ENCODE measurements at regions not wholly inside any gene's neighbourhood (a gene's known extent, or its start where the extent isn't known, plus 50 kb on each side); places are given as distances from the start of the nearest gene placed in this dataset.
"Not testable (repeated sequence)": the region's sequence is repeated elsewhere in the genome, so short reads cannot be mapped to it uniquely, and the experiment has no call there.

DNA sequence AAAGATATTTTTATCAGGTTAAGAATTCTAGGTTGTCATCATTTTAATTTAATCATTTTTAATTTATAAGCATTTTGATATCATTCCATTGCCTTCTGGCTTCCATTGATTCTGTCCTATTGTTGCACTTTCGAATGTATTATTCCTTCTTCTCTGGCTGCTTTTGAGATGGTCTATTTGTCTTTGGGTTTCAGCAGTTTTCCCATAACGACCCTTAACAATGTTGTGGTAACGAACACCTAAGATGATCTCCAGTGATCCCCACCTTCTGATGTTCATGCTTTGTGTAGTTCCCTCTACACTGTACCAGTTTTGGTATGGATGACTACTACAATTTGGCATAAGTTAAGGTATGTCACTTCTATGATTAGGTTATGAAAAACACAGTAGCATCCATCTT is 59.9 kb downstream of the MINAR1 start:
- DNase-seq: no peak

GRCh38 chr15:79494384-79494909 is 62.3 kb downstream of the MINAR1 start:
- DNase-seq: no peak

- DNase-seq: no peak
These were observed 63.0 kb downstream of the MINAR1 start for GRCh38 chr15:79494963-79495755.

DNA sequence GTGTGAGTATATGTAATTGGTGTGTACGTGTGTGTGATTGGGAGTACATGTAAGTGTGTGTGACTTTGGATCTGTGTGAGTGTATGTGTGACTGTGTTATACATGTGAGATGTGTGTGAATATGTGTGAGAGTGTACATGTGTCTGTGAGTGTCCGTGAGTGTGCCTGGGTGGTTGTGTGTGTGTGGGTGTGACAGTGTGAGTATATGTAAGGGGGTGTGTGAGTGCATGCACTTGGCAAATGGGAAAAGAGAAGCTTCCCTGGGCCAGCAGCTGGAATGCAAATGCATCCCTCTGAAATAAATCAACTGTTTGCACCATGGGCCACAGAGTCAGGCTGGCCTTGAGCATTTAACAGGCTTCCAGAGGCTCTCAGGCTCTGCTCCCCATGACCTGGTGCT is 63.6 kb downstream of the MINAR1 start:
- DNase-seq: no peak

GRCh38 chr15:79496838-79497237 is 64.7 kb downstream of the MINAR1 start:
- no peak for DNase-seq

GRCh38 chr15:79501086-79501485 is 69.0 kb downstream of the MINAR1 start:
- no peak for DNase-seq

GRCh38 chr15:79505956-79506355 is 73.8 kb downstream of the MINAR1 start:
- DNase-seq: no peak

GRCh38 chr15:79512844-79513243 is 80.7 kb downstream of the MINAR1 start:
- DNase-seq: not testable (repeated sequence)

DNA sequence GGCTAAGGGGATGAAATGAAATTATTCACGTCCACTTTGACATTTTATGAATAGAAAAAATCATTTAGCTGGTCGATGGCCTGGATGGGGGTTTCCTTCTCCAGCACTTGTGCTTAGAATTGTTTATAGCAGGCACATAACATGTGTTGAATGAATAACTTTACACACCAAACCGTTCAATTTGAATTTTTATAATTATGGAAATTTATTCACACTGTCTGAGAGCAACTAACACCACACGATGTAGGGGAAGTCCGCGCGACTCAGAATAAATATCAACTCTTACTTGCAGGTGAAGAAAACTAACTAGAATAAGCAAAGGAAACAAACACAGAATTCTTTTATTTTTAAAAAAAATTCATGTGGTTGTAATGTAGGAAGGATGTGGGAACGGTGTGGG is 81.3 kb downstream of the MINAR1 start:
- no peak for DNase-seq

GRCh38 chr15:79513940-79514339 is 81.8 kb downstream of the MINAR1 start:
- DNase-seq: no peak

DNA sequence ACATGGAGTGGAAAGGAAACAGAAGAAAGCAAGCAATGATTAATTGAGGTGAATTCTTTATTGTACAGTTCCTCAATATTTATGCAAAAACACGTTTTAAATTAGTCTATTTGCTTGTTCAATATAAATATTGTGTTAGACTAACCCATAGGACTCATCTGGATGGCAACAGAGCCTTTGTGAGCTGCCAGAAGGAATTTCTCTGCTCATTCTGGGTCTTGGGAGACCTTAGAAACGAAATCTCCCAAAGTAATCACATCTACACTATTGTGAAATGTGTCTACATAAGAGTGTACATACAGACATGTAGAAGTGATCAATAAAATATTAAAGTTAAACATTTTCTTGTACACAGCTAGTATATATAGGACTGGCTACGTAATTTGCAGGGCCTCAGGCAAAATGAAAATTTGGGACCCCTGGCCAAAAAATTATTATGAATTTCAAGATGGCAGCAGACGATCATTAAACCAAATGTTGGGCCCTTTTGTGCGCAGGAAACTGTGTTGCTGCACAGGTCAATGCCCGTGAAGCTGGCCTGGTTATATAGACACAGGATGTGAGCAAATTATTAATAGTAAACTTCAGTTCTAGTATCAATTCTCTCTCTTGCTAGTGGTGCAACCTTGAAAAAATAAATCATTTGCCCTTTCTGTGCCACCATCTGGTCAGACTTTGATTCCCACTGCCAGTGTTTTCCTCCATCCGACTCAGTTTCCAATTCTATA is 83.3 kb downstream of the MINAR1 start:
- no peak for DNase-seq

DNA sequence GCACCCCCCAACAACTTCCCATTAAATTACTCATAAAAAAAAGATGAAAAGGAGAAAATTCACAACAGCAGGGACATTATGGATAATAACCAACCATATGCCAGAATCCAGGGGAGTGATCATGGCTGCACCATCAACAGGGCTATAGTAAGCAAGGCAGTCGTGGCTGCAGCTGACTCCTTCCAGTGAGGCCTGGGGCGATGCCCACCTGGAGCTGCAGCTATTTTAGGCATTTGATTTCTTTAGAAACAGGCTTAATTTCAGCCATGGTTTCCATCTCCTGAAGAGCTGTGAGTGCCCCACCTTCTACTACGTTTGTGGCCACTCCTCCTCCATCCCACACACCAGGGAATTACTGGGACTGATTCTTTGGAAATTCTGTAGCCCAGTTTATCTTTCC is 84.0 kb downstream of the MINAR1 start:
- DNase-seq: no peak

- no peak for DNase-seq
These were observed 84.5 kb downstream of the MINAR1 start for GRCh38 chr15:79516646-79517045.

DNA sequence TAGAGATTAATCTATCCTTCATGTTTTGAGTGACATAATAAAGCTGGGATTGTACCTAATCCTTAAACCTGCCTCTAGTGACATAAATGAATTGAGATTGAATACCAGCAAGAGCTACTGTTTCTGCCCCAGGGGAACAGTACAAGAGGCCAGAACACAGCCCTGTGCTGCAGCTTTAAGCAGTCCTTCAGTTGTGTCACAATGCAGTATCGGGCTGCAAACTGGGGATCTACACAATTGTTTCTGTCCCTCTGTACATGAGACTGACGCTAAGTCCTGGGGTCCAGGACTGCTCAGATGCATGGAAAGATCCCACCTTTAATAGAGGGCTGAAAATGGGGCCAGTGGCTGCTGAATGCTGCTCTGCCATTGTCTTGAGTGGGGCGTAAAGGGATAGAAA is 87.5 kb downstream of the MINAR1 start:
- no peak for DNase-seq

DNA sequence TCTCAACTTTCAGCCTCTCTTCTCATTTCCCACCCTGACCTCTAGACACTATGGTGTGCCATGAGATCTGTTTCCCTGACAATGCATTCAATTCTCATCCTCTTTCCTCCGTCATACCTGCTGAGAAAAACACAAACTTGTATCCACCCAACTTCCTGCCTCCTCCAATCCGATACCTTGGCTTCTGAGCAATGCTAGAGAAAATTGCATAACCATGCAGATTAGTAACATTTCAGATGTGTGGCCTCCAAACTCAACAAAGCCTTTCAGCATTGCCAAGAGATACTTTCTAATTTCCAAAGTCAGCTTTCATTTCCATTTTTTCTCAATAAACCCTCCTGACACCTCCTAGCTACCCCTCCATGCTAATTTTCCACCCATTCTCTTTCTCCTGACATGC is 88.5 kb downstream of the MINAR1 start:
- DNase-seq: no peak

- no peak for DNase-seq
These were observed 90.5 kb downstream of the MINAR1 start for GRCh38 chr15:79522656-79523055.

DNA sequence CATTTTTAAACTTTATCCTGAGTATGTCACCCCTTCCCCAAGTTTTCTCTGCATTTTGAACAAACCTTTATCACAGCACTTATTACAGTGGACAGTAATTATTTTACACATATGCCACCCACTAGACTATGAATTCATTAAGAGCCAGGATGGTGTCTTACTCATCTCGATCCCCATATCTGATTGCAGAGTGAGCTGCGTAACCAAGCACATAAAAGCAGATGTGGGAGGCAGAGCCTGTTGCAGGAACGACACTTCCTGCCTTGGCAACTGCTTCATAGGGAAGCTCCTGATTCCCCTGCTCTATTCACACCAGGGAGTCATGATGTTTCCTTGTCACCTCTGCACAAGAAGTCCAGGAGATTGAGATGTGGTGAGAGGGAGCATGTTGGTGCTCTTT is 91.1 kb downstream of the MINAR1 start:
- DNase-seq: no peak

- no peak for DNase-seq
These were observed 92.4 kb downstream of the MINAR1 start for GRCh38 chr15:79524531-79524930.

DNA sequence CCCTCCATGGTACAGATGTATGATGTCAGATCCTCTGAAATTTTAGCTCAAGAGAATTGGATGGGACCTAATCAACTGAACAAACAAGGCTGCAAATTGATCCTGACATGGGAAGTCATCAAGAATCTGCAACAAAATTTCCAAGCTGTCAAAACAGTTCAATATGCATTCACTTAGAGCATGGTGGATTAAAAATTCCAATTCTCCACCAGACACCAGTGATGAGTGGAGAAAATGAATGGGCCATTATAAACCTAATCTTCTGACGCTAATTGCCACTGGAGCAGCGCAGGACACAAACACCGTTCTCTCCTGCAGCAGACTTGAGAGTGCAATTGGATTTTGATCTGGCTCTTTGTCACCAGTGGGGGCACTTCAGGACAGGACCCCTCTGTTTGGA is 94.2 kb downstream of the MINAR1 start:
- no peak for DNase-seq

DNA sequence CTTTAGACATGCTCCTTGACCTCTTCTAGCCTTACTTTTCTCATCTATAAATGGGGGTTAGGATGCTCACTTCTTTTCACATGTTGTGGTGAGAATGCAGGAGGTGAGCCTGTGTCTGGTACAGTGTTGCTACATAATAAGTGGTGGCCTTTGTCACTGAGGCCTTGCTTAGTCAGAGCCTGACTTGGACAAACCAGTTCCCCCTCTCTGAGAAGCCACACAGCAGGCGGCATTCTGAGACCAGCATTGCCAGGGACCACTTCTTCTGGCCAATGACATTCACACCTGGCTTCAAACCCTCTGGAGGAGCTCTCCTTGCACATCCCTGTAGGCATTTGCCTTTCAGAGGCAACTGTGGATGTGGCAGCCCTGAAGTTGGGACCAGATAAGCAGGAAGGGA is 95.7 kb downstream of the MINAR1 start:
- no peak for DNase-seq

- DNase-seq: no peak
These were observed 97.1 kb downstream of the MINAR1 start for GRCh38 chr15:79529157-79529785.

DNA sequence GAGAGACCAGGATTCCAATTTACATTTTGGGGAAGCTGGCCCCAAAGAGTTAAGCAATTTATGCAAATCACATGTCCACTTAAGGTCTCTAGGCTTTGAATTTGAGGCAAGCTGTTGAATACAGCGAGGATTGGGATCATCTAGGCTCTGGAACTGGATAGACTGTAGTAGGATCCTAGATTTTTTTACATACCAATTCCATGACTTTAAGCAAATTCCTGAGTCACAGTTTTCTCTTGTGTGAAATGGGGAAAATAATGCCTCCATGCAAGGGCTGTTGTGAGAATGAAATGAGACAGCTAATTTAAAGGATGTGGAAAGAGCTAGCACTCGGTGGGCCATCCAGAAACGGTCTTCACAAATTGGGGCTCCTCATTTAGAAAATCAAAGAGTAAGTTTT is 103.4 kb downstream of the MINAR1 start:
- no peak for DNase-seq

- no peak for DNase-seq
These were observed 106.4 kb downstream of the MINAR1 start for GRCh38 chr15:79538527-79538926.

DNA sequence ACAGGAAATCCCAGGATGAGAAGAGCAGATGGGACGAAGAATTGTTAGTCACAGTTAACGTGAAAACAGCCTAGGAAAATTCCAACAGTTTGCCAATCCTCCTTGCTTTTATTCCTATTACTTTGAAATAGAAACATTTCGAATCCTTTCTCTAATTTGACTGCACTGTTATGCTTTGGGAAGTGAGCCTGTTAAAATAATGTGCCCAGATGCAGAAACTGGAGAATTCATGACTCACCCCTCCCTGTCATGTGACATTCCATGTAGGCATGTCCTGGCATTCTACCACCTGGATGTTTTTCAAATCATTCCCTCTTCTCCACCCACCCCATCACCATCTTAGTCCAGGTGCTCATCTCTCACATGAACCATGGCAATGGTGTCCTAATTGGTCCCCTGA is 107.3 kb downstream of the MINAR1 start:
- DNase-seq: no peak

Data from stimulated activated CD8-positive, alpha-beta memory T cell treated with anti-CD3 and anti-CD28 coated beads, Interleukin-4, amount 100 ng/mL, for 48 hours (primary cell).